ENCODE measurements at regions not wholly inside any gene's neighbourhood (a gene's known extent, or its start where the extent isn't known, plus 50 kb on each side); places are given as distances from the start of the nearest gene placed in this dataset.

DNA sequence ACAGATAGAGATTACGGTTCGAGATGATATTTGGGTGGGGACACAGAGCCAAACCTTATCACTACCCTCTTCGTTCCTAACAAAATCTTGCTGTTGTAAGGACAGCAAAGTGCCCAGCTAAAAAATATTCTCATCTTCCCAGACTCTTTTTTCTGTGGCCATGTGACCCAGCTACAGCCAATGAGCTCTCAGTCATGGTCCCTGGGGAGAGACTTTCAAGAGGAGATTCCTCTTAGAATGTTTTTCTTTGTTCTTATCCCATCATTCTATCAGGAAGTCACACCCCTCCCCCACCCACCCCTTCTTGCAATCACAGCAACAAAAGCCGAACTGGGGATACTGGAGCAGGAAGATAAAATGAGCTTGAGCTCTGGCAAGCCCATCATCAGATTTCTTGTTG is 247.1 kb downstream of the CHRM3 start:
- no peaks in the 10 kb centered on the region for H4K20me1 ChIP-seq (ENCODE audit: insufficient read depth, low read length)
- H3K18ac ChIP-seq (ENCODE audit: low read depth, low read length), result no peak overlapping the region
- no peaks in the 10 kb centered on the region for H3K27me3 ChIP-seq (ENCODE audit: control insufficient read depth, insufficient read depth, low read length)
- H4K8ac ChIP-seq (ENCODE audit: low read depth in 2 of 2, low read length in 2 of 2), result no peak overlapping the region
- H3K9ac ChIP-seq (ENCODE audit: low read depth, low read length), result no peak overlapping the region
- CTCF ChIA-PET, result no interaction called here
- H3K14ac ChIP-seq (replicated peaks; ENCODE audit: low read depth, low read length), result no peak overlapping the region
- no peak overlapping the region for H3K4ac ChIP-seq (ENCODE audit: low read depth, low read length)
- H2BK15ac ChIP-seq (ENCODE audit: low read depth, low read length), result no peak overlapping the region
- DNase-seq, result no peak
- no peak overlapping the region for H2BK120ac ChIP-seq (ENCODE audit: low read depth, low read length)
- H3K27ac ChIP-seq (ENCODE audit: insufficient read depth, low read length), result no peak overlapping the region
- H3K23ac ChIP-seq (ENCODE audit: low read depth, low read length), result no peak overlapping the region
- no peak for ATAC-seq (ENCODE audit: low read depth)
- H2BK20ac ChIP-seq (ENCODE audit: low read depth, low read length), result no peak overlapping the region
- no peak overlapping the region for H2AFZ ChIP-seq (replicated peaks; ENCODE audit: low read length, poor library complexity)
- POLR2A ChIA-PET (ENCODE audit: unreplicated experiment), result no interaction called here
- H3K9me1 ChIP-seq (ENCODE audit: insufficient read depth, low read length), result no peaks in the 10 kb centered on the region
- H3K36me3 ChIP-seq (ENCODE audit: control insufficient read depth, insufficient read depth, low read length), result no peaks in the 10 kb centered on the region
- dilution Hi-C loops (cut with HindIII; ENCODE audit: low sequenced_read_pairs, unreplicated experiment) (no loop called here), in situ Hi-C loops (cut with MboI; ENCODE audit: low sequenced_read_pairs) (no loop called here), intact Hi-C loops (cut with micrococcal nuclease) (no loop called here)
- no peak overlapping the region for H2AK9ac ChIP-seq (replicated peaks; ENCODE audit: low read depth, low read length, poor library complexity)
- H3K79me1 ChIP-seq (ENCODE audit: low read depth in 1 of 2, low read length in 2 of 2), result no peaks in the 10 kb centered on the region
- no peak overlapping the region for H3K4me2 ChIP-seq (ENCODE audit: low read depth, low read length)
- BruUV-seq (replicated peaks), result no TSS peak
- WGBS, 2 experiments (ENCODE audit: extremely low coverage in 2 of 2, insufficient read length in 1 of 2), result no CpG with 5 or more reads among the region's 4 CpGs
- H4K5ac ChIP-seq (ENCODE audit: low read depth, low read length), result no peak overlapping the region
- no peak overlapping the region for H2AK5ac ChIP-seq (ENCODE audit: low read depth, low read length)
- peaks cover 6% of the 10 kb centered on the region for H3K9me3 ChIP-seq (ENCODE audit: control insufficient read depth, insufficient read depth, low read length)
- H3K56ac ChIP-seq (ENCODE audit: extremely low read depth, insufficient read depth, low read length), result no peak overlapping the region
- no peak overlapping the region for H2BK5ac ChIP-seq (ENCODE audit: low read depth, low read length, poor library complexity, severe bottlenecking)
- no peak overlapping the region for H4K91ac ChIP-seq (ENCODE audit: insufficient read depth, low read depth, low read length)
- H3K4me1 ChIP-seq (ENCODE audit: control insufficient read depth, insufficient read depth, low read length), result no peaks in the 10 kb centered on the region
- TF ChIP-seq SMC3 (IDR thresholded peaks at IDR 0.05; ENCODE audit: low read depth, low read length), result no peak
- no peak for TF ChIP-seq RAD21 (IDR thresholded peaks at IDR 0.05; ENCODE audit: low read length)
- no peak for TF ChIP-seq RFX5 (IDR thresholded peaks at IDR 0.05; ENCODE audit: low read depth, low read length)
- no peak for TF ChIP-seq MAZ (IDR thresholded peaks at IDR 0.05; ENCODE audit: borderline replicate concordance, low read depth, low read length)
- TF ChIP-seq, protein P1, sequence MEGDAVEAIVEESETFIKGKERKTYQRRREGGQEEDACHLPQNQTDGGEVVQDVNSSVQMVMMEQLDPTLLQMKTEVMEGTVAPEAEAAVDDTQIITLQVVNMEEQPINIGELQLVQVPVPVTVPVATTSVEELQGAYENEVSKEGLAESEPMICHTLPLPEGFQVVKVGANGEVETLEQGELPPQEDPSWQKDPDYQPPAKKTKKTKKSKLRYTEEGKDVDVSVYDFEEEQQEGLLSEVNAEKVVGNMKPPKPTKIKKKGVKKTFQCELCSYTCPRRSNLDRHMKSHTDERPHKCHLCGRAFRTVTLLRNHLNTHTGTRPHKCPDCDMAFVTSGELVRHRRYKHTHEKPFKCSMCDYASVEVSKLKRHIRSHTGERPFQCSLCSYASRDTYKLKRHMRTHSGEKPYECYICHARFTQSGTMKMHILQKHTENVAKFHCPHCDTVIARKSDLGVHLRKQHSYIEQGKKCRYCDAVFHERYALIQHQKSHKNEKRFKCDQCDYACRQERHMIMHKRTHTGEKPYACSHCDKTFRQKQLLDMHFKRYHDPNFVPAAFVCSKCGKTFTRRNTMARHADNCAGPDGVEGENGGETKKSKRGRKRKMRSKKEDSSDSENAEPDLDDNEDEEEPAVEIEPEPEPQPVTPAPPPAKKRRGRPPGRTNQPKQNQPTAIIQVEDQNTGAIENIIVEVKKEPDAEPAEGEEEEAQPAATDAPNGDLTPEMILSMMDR (conservative IDR thresholded peaks at IDR 0.05; ENCODE audit: low read depth, low read length), result no peak
- no peak for TF ChIP-seq POLR2A (IDR thresholded peaks at IDR 0.05; ENCODE audit: low read depth, low read length)
- TF ChIP-seq MXI1 (IDR thresholded peaks at IDR 0.05; ENCODE audit: borderline replicate concordance, low read depth, low read length), result no peak
- TF ChIP-seq BHLHE40 (IDR thresholded peaks at IDR 0.05; ENCODE audit: low read depth, low read length), result no peak
- TF ChIP-seq, protein P2, sequence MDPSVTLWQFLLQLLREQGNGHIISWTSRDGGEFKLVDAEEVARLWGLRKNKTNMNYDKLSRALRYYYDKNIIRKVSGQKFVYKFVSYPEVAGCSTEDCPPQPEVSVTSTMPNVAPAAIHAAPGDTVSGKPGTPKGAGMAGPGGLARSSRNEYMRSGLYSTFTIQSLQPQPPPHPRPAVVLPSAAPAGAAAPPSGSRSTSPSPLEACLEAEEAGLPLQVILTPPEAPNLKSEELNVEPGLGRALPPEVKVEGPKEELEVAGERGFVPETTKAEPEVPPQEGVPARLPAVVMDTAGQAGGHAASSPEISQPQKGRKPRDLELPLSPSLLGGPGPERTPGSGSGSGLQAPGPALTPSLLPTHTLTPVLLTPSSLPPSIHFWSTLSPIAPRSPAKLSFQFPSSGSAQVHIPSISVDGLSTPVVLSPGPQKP (IDR thresholded peaks at IDR 0.05; ENCODE audit: borderline replicate concordance, low read depth, low read length), result no peak
- TF ChIP-seq NFE2L2 (IDR thresholded peaks at IDR 0.05; ENCODE audit: low read depth, low read length), result no peak
- TF ChIP-seq, protein P3, sequence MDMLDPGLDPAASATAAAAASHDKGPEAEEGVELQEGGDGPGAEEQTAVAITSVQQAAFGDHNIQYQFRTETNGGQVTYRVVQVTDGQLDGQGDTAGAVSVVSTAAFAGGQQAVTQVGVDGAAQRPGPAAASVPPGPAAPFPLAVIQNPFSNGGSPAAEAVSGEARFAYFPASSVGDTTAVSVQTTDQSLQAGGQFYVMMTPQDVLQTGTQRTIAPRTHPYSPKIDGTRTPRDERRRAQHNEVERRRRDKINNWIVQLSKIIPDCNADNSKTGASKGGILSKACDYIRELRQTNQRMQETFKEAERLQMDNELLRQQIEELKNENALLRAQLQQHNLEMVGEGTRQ (IDR thresholded peaks at IDR 0.05; ENCODE audit: low read depth, low read length), result no peak
- no peak for TF ChIP-seq RCOR1 (IDR thresholded peaks at IDR 0.05; ENCODE audit: insufficient replicate concordance, low read length)
- no peak for TF ChIP-seq CHD1 (IDR thresholded peaks at IDR 0.05; ENCODE audit: low read depth, low read length)
- no peak for TF ChIP-seq MAFK (IDR thresholded peaks at IDR 0.05; ENCODE audit: low read depth, low read length)
- TF ChIP-seq CEBPB (IDR thresholded peaks at IDR 0.05; ENCODE audit: low read depth, low read length), result no peak
- TF ChIP-seq FOS (IDR thresholded peaks at IDR 0.05; ENCODE audit: low read depth, low read length), result no peak
- no peak overlapping the region for H3K4me3 ChIP-seq (ENCODE audit: insufficient read depth, low read depth, low read length)

Measured in IMR-90 (cell line).